Ovary (tissue), 3 donors: ENCODE measurements at regions not wholly inside any gene's neighbourhood (a gene's known extent, or its start where the extent isn't known, plus 50 kb on each side); places are given as distances from the start of the nearest gene placed in this dataset.

ENCODE experiments used
- EP300 ChIP-seq: sonication (generic); formaldehyde crosslinking; IDR thresholded peaks from one replicate; pipeline ENCODE4 v1.6.1; 2017; ENCODE audit warnings: antibody characterized with exemption
- TF ChIP-seq, protein P1 (sequence below), 3 donors: fragments of 450-650 bp in 2 of 3; fragments of 200-600 bp in 1 of 3; IDR thresholded peaks; one replicate each; pipeline versions ENCODE4 v1.5.1 to v1.8.0; 2016 to 2022; ENCODE audit warnings: antibody characterized with exemption in 3 of 3, mild to moderate bottlenecking in 1 of 3
- donor health status: DM: no; HTN: no; CAD: no.

DNA sequence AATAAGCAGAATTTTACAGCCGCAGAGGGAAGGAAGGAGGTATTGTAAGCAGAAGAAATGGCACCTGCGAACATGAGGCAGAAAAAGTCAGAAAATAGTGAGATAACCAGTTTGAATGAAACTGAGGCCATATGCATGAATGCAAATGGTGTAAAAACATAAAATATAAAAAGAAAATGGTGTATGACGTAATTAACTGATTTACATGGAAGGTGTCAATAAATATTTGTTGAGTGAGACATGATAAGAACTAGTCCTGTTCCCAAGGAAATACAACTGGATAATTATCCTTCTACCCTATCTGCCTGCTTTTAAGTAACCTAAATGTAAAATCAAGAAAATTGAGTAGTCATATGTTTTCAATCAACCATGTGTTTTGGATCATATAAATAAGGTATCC lies 178.1 kb upstream of the TOX3 start:
- TF ChIP-seq, protein P1, sequence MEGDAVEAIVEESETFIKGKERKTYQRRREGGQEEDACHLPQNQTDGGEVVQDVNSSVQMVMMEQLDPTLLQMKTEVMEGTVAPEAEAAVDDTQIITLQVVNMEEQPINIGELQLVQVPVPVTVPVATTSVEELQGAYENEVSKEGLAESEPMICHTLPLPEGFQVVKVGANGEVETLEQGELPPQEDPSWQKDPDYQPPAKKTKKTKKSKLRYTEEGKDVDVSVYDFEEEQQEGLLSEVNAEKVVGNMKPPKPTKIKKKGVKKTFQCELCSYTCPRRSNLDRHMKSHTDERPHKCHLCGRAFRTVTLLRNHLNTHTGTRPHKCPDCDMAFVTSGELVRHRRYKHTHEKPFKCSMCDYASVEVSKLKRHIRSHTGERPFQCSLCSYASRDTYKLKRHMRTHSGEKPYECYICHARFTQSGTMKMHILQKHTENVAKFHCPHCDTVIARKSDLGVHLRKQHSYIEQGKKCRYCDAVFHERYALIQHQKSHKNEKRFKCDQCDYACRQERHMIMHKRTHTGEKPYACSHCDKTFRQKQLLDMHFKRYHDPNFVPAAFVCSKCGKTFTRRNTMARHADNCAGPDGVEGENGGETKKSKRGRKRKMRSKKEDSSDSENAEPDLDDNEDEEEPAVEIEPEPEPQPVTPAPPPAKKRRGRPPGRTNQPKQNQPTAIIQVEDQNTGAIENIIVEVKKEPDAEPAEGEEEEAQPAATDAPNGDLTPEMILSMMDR (IDR thresholded peaks at IDR 0.05): no peak
- TF ChIP-seq EP300: no peak
